ENCODE measurements at regions not wholly inside any gene's neighbourhood (a gene's known extent, or its start where the extent isn't known, plus 50 kb on each side); places are given as distances from the start of the nearest gene placed in this dataset.

DNA sequence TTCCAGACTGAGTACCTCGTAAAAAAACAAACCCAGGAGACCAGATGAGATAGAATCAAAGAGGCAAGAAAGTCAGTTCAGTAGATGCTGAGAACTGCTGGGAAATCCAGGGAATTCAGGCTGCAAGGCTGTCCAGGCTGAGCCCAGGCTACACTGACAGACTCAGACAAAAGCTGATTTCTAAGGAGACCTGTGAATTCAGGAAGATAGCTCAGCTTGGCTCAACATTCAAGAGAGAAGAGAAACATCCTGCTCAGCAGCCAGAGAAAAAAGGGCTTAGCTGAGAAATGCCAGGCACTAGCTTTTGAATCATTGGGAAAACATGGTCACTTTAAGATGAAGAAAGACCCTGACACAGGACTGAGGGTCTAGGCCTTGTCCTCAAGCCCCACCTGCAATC is 118.2 kb upstream of the SLC44A1 start:
- no peak for TF ChIP-seq GATA2 (IDR thresholded peaks at IDR 0.05; ENCODE audit: low read depth, low read length)
- no peak for TF ChIP-seq GATA3 (IDR thresholded peaks at IDR 0.05; ENCODE audit: low read depth, low read length)

DNA sequence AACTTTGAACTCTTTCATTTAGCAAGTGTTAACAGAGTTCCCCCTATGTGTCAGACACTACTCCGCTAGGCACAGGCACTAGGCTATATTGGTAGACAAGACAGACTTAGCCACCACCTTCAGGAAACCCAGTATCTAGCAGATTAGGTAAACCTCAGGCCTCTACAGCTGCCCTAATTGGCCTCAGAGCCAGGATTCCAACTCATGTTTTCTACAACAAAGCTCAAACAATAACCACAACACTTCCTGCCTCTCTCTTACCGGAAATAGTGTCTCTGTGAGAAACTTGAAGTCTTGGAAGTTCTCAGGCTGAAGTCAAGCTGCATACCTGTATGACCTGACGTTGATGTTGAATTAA is 116.6 kb upstream of the SLC44A1 start:
- TF ChIP-seq GATA2 (IDR thresholded peaks at IDR 0.05; ENCODE audit: low read depth, low read length), result no peak
- TF ChIP-seq GATA3 (IDR thresholded peaks at IDR 0.05; ENCODE audit: low read depth, low read length), result no peak

DNA sequence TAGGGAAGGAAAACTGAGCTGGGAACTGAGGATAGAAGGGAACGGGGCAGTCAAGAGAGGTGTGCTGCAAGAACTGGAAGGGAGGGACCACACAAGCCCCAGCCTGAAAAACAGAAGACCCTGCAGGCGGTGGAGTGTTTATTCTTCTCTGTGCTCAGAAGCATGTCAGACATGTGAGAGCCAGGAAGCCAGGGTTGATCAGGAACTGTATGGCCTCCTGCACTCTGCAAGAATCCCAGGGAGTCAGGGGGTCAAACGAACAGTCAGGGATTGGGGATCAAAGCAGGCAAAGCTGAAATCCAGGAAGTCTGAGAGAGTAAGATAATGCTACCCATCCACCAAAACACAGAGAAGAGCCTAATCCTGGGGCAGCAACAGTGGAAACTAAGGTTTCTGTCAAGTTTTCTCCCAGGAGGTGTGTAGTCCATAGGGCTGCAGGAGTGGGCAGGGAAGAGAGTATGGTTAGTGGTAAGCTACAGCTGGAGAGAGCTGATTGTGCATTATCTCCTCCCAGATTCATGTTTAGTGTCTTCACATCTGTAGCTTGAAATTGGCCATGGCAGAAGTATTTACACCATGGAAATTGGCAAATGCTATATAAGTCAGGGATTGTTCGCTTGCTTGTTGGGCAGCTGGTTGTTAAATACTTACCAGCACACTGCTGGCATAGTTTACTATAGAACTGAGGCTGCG is 115.4 kb upstream of the SLC44A1 start:
- TF ChIP-seq GATA3 (IDR thresholded peaks at IDR 0.05; ENCODE audit: low read depth, low read length), result no peak
- TF ChIP-seq GATA2 (IDR thresholded peaks at IDR 0.05; ENCODE audit: low read depth, low read length), result no peak

DNA sequence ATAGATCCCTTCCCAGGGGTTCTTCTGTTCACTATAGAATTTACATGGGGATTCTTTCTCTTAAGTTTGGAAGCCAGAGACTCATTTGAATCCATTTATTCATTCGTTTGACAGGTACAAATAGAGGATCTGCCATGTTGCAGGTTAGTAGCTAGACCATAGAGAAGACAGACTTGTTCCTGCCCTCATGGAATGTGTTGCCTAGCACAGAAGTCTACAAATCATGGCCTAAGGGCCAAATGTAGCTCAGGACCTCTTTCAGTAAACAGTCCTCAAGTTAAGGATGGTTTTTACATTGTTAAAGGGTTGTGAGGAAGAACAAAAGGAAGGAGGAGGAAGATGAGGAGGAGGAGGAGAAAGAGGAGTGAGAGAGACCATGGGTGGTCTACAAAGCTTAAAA is 114.7 kb upstream of the SLC44A1 start:
- TF ChIP-seq GATA2 (IDR thresholded peaks at IDR 0.05; ENCODE audit: low read depth, low read length) (no peak), GATA3 (IDR thresholded peaks at IDR 0.05; ENCODE audit: low read depth, low read length) (no peak)

DNA sequence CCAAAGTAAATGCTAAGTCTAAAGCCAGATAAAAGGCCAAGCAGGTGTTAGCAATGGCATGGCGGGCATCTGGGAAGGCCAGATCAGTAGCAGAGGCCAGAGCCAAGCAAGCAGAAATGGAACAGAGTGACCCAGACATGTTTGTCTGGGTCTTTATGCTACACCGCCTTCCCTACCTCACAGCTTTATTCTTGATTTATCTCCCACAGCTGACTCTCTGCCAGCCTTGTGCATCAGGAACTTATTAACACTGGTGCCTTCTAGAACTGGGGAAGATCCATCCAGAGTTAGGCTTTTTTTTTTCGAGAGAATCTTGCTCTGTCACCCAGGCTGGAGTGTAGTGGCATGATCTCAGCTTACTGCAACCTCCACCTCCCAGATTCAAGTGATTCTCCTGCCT is 112.5 kb upstream of the SLC44A1 start:
- TF ChIP-seq GATA3 (IDR thresholded peaks at IDR 0.05; ENCODE audit: low read depth, low read length) (no peak), GATA2 (IDR thresholded peaks at IDR 0.05; ENCODE audit: low read depth, low read length) (no peak)

DNA sequence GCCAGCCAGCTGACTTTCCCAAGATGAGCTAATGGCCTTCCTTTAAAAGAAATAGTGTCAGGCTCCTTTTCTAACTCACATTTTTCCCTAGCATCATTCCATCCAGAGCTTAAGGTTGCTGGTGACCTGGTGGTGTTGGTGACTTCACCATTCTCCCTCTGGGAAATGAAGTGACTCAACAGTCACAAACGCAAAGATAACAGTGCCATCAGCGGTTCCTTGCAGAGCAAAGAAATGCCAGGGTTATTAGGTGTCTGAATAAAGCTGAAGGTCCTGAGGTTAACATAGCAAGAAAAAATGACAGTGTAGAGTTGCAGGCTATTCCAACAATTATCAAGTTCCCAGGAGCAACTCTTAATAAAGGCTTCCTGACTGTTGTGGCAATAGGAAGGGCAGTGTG is 111.8 kb upstream of the SLC44A1 start:
- TF ChIP-seq GATA3 (IDR thresholded peaks at IDR 0.05; ENCODE audit: low read depth, low read length) (no peak), GATA2 (IDR thresholded peaks at IDR 0.05; ENCODE audit: low read depth, low read length) (no peak)

DNA sequence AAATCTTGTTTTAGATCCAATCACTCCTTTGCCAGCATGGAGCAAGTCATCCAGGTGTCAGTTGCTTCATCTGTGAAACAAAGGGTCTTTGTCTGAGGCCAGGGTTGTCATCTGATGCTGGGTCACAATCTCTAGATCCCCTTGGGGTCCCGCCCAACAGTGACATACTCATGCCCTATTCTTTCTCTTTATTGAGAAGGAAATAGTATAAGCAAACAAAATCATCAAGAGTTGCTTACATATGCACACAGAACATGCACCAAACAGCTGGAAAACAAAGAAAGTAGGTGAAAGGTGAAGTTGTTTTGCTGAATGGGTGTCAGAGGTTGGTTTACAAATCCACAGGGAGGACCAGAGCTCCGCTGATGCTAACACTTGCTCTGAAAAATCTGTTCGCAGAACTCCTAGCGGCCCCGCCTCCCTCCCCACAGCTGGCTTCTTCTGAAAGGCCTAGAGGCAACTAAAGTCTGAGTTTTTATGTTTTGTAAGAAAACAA is 106.1 kb upstream of the SLC44A1 start:
- TF ChIP-seq GATA3 (IDR thresholded peaks at IDR 0.05; ENCODE audit: low read depth, low read length) (no peak), GATA2 (IDR thresholded peaks at IDR 0.05; ENCODE audit: low read depth, low read length) (no peak)

DNA sequence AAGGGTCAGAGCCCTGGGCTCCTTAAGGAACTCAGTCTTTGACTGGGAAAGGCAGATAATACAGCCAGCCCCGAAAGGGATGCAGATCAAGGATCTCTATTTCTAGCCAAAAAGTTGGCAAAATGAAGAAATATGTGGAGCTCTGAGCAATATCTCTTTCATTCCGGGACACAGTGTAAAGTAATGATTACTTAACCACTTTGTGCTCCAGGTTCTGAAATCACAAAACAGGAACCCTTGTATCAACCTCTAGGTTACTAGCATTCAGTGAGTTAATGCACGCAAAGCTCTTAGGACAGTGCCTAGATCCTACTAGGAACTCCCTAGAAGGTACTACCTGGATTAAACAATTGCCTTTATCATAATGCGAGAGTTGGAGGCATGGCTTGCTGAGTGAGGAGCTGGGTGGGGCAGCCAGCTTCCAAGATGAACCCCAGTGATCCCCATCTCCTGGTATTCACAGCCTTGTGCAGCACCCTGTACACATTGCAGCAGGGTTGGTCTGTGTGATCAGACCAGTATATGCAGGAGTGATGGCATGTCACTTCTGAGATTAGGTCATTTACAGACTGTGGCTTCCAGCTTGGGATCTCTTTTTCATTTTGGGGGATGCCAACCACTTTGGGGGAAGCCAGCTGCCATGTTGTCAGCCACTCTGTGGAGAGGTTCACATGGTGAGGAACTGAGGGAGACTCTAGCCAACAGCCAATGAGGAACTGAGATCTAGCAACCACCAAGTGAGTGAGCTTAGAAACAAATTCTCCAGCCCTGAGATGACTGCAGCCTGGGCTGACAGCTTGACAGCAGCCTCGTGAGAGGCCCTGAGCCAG is 103.1 kb upstream of the SLC44A1 start:
- TF ChIP-seq GATA3 (IDR thresholded peaks at IDR 0.05; ENCODE audit: low read depth, low read length), result no peak
- TF ChIP-seq GATA2 (IDR thresholded peaks at IDR 0.05; ENCODE audit: low read depth, low read length), result no peak

DNA sequence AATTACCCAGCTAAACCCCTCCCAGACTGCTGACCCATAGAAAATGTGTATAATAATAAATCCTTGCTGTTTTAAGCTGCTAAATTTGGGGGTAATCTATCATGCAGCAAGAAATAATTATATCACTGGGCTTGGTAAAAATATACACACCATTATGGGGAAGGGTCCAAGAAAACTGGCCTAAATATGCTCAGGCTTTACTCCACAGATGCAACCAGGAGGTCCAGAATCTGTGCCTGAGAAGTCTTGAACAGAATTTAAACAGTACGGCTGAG is 102.5 kb upstream of the SLC44A1 start:
- TF ChIP-seq GATA2 (IDR thresholded peaks at IDR 0.05; ENCODE audit: low read depth, low read length) (no peak), GATA3 (IDR thresholded peaks at IDR 0.05; ENCODE audit: low read depth, low read length) (no peak)

DNA sequence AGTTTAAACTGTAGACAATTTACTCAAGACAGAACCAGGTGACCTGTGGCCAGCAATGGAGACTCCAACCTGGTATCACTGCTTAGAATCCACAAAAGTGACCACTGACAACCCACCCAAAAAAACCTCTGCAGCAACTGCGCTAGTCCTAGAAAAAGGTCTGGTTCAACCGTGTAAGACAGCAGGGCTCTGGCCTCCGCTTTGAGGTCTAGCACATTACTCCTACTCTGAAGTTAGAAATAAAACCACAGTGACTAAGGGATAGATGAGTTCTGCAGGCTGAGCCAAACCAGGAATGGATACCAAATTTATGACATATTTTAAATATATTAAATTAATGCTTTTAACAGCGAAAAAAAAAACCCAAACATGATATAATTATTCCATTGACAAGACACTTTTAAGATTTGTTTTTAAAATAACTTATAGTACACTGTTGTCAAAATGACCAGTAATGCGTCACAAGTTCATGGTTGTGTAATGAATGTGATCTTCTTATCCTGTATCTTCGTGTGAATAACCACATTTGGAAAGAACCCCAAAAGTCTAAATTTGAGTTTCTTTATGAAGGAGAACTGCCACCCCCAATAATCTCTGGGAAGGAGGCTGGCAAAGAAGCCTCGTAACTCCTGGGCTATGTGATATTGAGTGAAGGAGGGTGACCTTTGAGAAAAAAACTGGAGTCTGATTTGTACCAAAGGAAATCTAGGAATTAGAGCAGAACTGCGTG is 101.9 kb upstream of the SLC44A1 start:
- TF ChIP-seq GATA2 (IDR thresholded peaks at IDR 0.05; ENCODE audit: low read depth, low read length) (no peak), GATA3 (IDR thresholded peaks at IDR 0.05; ENCODE audit: low read depth, low read length) (no peak)

DNA sequence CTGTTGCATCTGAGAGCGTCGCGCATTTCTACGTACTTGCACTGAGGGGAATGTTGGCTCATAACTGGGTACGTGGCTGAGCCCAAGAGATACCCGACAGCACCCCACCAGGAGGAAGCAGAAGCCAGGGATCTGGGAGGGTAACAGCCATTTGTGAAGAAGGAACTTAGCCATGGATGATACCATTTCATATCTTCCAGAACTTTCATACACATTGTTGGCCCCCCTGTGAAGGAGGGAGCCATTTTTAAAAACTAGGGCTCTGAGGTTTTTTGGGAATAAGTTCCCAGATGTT is 101.4 kb upstream of the SLC44A1 start:
- TF ChIP-seq GATA2 (IDR thresholded peaks at IDR 0.05; ENCODE audit: low read depth, low read length) (no peak), GATA3 (IDR thresholded peaks at IDR 0.05; ENCODE audit: low read depth, low read length) (no peak)

DNA sequence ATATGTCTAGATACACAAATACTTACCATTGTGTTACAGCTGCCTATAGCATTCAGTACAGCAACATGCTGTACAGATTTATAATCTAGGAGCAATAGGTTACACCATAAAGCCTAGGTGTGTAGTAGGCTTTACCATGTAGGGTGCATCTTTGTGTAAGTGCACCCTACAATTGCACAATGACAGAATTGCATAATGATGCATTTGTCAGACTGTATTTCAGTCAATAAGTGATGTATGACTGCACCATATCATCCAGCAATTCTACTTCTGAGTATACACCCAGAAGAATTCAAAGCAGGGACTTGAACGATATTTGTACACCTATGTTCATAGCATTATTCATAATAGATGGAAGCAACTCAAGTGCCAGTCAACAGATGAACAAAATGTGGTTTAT is 100.4 kb upstream of the SLC44A1 start:
- no peak for TF ChIP-seq GATA2 (IDR thresholded peaks at IDR 0.05; ENCODE audit: low read depth, low read length)
- TF ChIP-seq GATA3 (IDR thresholded peaks at IDR 0.05; ENCODE audit: low read depth, low read length), result no peak

DNA sequence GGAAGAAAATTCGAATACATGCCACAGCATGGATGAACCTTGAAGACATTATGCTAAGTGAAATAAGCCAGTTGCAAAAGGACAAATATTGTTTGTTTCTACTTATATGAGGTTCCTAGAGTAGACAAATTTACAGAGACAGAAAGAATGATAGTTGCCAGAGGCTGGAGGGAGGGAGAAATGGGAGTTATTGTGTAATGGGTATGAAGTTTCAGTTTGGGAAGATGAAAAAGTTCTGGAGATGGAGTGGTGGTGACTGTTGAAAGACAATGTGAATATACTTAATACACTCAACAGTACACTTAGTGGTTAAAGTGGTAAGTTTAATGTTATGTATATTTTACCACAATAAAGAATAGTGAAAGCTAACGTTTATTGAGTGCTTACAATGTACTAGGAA is 99.6 kb upstream of the SLC44A1 start:
- TF ChIP-seq GATA2 (IDR thresholded peaks at IDR 0.05; ENCODE audit: low read depth, low read length) (no peak), GATA3 (IDR thresholded peaks at IDR 0.05; ENCODE audit: low read depth, low read length) (no peak)

DNA sequence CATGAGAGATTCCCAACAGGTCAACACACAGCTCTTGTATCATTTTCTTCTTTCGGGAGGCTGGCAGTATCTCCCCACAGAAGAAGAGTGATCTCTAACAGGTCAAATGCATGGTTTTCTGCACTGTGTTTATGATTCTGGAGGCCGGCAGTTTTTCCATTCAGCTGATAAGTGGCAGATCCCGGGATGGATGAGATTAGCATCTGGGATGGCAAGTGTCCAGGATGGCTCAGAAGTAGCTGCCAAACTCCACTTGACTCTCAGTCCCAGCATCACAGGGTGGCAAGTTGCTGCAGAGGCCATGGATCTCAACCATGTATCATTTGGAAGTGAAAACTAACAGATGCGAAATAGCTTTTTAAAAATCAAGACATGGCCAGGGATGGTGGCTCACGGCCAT is 97.8 kb upstream of the SLC44A1 start:
- TF ChIP-seq GATA3 (IDR thresholded peaks at IDR 0.05; ENCODE audit: low read depth, low read length) (peak; percentile 85), GATA2 (IDR thresholded peaks at IDR 0.05; ENCODE audit: low read depth, low read length) (peak; percentile 96)
